GM21529 (cell line): ENCODE measurements at regions not wholly inside any gene's neighbourhood (a gene's known extent, or its start where the extent isn't known, plus 50 kb on each side); places are given as distances from the start of the nearest gene placed in this dataset.
A peak's percentile ranks its signal among the peaks of the same experiment; 100 is the strongest.

Experiments used
- ATAC-seq: cut with Tn5 transposase; IDR thresholded peaks from one replicate; pipeline ENCODE4 v1.9.1; 2021; ENCODE audit not compliant: unreplicated experiment

DNA sequence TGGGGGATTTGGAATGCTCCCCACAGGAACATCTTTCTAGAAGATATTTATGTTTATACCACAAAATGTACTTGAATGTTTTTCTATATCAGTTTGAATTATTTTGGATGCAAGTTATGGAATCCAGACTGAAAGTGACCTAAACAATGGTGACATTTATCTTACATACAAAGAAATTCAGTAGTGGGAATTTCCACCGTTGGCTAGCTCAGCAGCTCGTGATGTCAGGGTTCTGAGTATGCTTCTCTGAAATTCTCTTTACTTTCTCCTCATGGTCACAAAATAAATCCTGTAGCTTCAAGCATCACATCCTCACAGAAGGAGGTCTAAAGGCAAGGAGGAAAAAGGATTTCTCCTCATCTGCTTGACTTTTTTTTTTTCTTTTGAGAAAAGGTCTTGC lies 105.3 kb downstream of the AKAIN1 start:
- ATAC-seq: no peak

DNA sequence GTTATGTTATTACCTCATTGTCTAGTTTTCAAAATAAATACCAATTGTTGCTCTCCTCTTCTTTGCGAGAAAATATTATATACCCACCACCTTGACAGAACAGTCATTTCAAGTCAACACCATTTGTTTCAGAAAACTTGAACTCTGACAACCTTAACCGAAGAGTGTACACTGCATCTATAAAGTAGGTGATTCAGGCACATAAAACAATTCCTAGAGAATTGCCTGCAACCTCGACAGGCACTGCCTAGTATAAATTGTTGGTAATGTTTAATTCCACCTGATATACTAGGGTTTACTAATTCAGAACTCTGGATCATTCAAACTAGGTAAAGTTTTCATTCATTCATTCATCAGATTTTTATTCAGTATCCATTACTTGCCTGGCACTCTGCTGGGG lies 121.8 kb downstream of the AKAIN1 start:
- ATAC-seq: no peak

DNA sequence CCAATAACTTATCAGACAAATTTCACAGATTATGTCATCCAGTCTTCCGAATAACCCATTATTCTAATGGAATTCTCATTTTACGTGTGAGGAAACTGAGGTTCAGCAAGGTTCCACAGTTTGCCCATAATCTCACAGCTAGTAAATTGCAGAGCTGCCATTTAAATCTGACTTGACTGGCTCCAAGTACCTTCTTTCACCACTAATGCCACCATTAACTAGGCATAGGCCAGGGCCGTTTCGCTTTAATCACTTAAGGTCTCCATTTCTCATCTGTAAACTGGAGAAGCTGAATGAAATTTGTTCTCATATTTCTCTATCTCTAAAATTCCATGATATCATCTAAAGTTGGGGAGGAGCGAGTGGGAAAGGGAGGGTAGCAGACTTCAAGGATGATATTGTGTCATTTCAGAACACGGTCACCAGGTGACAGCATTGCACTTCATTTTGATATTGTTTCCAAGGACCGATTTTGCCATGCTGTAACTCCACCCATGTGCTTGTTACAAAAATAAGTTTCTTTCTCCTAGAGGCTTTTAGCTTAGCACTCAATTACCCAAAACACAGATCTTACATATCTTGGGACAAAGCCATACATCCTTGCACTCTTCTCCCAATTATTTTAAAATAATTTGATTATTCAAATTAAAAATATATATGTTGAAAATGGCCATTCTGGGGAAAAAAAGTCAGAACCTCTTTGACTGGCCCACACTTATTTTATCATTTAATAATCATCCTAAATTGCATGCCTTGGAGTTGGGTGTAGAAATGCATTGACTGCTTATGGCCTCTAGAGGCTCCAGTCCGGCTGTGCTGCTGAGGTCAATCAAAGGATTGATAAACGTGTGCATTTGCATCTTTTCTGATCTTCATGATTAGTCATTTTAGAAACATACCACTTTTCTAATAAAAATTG lies 123.8 kb downstream of the AKAIN1 start:
- ATAC-seq: peak; percentile 87

DNA sequence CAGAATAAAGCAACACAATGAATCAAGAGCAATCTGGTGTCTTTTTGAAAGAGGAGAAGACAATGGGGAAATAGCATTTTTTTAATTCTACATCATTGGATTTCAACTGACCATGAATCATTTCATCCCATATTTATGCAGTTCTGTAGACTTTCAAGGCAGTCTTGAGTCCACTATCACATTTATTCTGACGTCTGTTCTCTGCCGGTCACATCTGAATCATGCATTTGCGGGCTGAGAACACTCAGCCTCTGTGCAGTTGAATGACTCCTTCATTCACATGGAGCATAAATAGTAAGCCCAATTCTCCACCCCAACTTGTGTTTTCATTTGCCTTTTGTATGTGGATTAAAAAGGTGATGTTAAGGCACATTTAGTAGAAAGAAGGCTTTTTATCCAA lies 128.2 kb downstream of the AKAIN1 start:
- no peak for ATAC-seq

DNA sequence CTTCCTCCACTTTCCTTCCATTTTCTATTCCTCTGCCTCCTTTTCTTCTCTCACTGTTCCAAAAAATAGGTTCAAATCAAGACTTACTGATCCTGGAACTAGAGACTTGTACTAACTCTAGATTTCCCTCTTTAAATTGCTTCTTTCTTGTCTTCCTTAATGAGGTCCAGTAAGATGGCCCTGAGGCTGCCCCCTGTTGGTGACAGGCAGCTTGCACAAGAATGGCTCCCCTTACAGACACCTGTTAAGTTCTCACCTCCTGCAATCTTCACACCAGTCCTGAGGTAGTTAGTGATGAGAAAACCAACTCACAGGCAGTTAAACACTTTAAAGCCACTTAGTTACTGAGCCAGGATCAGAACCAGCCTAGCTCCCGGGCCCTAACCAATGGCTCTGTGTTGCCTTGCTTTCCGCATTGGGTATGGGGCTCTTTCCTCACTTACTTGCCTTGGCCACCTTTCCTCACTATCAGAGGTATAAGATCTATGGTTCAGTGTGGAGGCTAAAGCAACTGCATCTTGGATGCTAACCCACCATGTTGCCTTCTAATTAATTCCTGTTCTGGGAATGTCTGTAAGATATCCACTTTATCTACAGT lies 130.6 kb downstream of the AKAIN1 start:
- no peak for ATAC-seq

DNA sequence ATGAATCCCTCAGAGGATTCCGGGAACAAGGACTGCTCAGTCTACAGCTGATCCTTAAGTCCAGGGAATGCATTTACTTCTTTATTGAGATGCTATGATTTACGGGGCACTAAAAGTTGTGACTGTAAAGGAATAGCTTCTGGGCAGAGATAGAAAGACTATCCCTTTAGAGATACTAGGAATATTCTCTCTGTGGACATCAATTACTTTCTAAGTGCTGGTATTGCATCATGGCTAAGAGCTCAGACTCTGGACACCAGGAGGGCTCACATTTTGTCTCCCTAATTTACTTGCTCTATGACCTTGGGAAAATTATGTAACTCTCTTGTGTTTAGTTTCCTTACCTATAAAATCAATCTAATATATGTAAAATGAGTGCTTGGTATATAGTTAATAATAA lies 131.4 kb downstream of the AKAIN1 start:
- no peak for ATAC-seq

DNA sequence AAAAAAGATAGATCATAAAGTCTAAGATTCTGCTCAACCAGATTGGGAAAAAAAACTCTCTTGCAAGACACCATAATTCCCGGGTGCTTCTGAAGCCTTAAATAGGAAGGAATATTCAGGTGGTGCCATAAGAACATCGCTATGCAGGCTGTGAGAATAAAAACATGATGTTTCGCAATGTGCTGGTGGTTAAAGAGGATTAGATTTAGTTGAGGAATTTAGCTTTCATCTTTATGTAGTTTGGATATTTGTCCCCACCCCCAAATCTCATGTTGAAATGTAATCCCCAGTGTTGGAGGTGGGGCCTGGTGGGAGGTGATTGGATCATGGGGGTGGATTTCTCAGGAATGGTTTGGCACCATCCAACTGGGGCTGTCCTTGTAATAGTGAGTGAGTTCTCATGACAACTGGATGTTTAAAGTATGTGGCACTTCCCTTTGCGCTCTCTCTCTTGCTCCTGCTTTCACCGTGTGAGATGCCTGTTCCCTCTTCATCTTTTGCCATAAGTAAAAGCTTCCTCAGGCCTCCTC lies 132.2 kb downstream of the AKAIN1 start:
- ATAC-seq: no peak

DNA sequence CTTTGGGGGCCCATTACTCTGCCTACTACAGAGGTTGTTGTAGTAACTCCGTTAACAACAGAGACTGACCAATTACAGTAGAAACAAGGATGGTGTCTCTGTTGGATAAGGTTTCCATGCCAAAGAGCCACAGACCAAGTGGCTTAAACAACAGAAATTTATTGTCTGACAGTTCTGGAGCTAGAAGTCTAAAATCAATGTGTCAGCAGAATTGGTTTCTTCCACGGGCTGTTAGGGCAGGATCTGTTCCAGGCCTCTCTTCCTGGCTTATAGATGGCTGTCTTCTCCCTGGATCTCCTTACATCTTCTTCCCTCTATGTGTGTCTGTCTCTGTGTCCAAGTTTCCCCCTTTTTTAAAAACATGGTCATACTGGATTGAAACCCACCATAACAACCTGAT lies 135.3 kb downstream of the AKAIN1 start:
- ATAC-seq: no peak

DNA sequence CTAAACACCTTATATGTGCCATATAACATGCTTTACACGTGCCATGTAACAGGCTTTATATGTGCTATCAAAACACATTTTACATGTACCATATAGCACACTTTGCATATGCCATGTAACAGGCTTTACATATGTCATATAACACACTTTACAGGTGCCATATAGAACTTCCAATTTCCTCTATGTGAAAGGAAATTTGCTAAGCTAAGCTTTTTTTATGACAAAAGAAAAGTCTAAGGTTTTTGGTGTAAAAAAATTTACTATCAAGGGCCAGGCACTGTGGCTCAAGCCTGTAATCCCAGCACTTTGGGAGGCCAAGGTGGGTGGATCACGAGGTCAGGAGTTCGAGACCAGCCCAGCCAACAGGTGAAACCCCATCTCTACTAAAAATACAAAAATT lies 136.5 kb downstream of the AKAIN1 start:
- ATAC-seq: no peak

DNA sequence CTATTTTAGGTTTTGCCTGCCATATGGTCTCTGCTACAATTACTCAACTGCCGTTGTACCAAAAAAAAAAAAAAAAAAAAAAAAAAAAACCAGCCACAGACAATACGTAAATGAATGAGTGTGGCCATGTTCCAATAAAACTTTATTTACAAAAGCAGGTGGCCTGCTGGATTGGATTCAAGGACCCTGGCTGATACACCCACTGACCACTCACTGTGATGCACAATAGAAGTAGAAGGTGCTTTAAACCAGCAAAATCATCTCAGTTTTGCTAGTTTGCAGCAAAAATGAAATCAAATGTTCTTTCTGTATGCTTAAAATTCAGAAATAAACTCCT lies 137.4 kb downstream of the AKAIN1 start:
- ATAC-seq: no peak

DNA sequence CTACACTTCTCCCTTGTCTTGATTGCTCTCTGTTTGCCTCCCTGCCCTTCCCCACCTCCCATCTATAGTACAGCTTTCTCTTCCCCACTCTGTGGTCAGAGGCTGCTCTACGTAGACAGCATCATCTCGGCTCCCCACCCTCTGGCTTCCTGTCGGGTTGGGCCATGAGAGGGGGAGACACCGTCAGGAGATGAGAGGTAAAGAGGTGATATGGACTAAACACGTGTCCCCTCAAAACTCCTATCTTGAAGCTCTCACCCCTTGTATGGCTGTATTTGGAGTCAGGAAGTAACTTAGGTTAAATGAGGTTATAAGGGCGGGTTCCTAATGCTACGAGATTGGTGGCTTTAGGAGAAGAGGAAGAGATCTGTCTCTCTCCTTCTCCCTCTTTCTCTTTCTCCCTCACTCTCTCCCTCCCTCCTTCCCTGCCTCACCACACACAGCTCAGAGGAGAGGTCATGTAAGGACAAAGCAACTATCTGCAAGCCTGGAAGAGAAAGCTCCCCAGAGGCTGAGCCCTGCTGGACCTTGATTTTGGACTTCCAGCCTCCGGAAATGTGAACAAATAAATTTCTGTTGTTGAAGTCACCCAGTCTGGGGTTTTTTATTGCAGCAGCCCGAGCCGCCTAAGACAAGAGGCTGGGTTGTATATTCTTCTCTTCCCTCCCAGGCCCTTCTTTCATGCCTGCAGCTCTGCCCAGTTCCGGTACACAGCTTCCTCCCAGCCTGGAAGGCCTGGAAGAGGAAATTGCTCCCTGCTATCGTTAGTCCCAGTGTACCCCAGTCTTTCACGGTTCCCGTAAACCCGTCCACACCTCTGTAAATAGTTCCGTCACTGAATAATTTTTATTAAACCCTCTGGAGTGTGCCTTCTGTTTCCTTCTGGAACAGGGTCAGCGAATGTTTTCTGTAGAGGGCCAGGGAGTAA lies 138.0 kb downstream of the AKAIN1 start:
- ATAC-seq: no peak

DNA sequence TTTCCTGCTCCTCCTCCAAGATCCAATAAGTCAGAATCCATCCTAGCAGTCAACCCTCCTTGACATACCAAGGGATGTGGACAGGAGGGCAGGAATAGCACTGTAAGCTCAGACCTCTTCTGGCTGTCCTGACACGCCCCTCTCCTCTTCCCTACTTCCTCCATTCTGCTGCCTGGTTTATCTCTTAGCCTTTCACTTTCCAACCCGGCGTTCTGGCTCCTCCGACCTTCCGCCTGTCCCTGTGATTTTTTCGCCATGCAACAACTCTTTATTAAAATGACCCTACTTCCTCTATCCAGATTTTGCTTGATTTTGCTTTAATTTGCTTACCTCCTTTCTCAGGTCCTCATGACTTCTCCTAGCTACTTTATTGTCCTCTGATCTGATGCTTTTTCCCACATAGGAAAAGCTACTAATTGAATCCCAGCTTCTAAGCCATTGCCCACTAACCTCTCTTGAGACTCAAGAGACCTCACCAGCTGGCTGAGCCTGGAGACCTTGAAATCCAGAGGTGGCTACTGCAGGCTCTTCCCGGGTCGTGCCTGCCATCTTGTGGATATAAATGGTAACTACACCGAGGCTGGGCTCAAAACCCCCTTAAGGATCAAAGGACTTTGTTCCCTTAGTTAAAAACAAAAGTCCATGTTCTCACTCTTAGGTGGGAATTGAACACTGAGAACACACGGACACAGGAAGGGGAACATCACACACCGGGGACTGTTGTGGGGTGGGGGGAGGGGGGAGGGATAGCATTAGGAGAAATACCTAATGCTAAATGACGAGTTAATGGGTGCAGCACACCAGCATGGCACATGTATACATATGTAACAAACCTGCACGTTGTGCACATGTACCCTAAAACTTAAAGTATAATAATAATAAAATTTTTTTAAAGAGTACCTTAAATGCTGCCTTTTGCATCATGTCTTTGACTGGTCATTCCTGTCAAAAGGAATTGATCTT lies 139.4 kb downstream of the AKAIN1 start:
- peak; percentile 74 for ATAC-seq

DNA sequence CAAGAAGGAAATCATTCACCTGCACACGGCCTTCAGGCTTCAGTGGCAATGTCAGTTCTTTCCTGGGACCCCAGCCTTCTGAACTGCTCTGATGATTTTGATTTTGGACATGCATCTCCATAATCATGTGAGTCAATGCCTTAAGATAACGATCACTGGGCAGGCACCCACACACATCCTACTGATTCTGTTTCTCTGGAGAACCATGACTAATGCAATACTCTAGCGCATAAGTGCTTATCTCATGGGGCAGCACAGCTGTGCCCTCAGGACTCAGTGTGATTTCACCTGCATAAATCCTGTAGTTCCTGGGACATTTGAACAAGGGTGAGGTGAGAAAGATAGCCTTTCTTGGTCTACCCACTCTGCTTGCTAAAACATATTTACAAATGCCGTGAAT lies 144.6 kb downstream of the AKAIN1 start:
- ATAC-seq: no peak

DNA sequence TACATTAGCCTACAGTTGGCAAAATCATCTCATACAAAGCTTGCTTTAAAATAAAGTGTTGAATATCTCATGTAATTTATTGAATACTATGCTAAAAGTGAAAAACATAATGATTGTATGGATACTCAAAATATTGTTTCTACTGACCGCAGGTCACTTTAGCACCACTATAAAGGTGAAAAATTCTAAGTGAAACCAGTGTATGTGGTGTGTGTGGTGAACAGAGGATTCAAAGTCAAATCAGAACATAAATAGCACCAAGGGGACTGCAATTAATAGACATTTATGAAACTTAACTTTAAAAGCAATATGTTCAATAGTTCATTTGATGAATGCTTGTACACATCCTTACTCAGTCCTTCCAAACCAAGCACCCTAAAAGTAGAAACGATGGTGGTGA lies 145.8 kb downstream of the AKAIN1 start:
- no peak for ATAC-seq

DNA sequence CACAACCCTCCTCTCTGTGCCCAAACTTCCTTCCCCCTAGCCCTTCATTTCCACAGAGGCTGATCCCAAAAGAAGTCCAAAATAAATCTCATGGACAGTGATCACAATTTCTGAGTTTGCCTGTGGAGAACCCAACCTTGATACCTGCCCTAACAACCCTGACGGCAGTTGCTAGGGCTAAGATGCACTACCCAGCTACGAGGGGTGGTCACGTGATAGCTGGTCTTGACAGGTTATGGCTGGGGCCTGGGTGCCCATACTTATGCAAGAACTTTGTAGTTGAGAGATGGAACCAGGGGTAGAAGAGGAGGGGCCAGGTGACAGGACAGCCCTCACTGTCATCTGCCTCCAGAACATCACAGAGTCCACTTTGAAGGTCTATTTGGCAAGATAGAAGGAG lies 147.9 kb downstream of the AKAIN1 start:
- no peak for ATAC-seq

DNA sequence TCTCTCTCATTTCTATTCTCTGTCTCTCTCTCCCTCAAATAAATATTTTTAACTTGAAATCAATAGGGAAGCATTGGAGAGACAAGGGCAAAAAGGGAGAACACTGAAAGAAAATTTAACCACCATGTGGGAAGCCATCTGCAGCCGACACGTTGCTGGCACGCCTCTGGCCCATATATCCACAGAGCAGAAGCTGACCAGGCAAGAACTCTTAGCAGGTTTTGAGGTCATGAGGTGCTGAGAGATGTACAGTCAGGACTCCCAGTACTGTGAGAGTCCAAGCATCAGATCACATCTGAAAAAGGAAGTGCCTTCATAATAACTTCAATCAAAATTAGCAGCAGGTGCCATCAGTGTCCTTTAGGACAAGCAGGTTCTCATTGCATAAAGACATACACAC lies 156.6 kb downstream of the AKAIN1 start:
- ATAC-seq: no peak

DNA sequence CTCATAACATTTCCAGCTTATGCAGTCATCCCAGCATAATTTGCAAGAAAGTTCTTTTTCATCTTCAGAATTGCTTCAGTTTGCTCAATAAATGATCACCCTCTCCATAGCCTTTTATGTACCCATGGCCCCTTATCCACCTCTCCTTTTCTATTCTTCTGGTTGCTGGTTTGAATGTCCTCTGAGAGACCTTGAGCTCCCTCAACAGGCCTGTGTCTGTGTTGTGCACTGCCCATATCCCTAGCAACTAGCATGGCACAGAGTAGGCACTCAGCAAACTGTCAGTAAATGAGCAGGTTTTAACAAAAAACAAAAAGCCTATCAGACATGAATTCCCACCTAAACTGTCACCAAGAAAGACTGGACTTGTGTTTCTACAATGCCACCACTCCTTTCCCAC lies 160.5 kb downstream of the AKAIN1 start:
- ATAC-seq: no peak

DNA sequence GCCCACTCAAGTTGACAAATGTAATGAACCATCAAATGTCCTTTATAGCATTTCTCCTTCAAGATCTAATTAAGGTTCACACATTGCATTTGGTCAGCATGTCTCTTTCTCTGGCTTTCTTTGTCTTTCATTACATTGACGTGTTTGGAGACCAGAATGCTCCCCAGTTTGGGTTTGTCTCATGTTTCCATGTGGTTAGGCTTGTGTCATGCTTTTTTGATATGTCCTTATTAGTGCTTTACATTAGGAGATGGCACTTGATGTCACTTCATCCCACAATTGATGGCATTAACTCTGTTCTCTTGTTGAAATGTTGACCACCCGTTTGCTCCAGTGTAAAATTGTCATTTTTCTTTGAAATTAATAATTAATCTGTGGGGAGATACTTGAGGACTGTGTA lies 165.8 kb downstream of the AKAIN1 start:
- no peak for ATAC-seq

DNA sequence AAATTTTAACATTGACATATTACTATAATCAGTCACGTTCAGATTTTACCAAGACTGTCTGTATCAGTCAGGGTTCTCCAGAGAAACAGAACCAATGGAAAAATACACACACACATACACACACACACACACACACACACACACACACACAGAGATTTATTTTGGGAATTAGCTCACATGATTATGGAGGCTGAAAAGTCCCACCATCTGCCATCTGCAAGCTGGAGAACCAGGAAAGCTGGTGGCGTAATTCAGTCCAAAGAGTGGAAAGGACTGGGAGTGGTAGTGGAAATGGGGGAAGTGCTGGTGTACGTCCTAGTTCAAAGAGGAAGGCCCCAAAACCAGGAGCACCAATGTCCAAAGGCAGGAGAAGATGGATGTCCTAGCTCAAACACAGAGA lies 166.4 kb downstream of the AKAIN1 start:
- ATAC-seq: no peak

DNA sequence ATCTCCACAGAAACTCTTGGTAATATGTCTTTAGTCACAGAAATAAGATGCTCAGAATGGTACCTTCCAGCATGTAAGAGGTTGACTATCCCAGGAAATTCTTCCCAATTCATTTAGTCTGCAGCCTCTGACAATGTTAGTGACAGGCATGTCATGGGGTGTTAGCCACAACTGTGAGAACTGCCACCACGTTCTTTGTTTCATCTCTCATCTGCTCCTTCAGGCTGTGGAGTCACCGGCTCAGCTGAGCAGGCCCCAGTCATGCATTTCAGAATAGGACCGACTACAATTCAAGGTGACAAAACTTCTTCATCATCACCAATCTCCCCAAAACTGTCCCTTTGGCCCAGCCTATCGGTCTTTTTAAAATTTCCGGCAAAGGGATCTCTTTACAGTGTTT lies 167.5 kb downstream of the AKAIN1 start:
- no peak for ATAC-seq
